ENCODE measurements at regions not wholly inside any gene's neighbourhood (a gene's known extent, or its start where the extent isn't known, plus 50 kb on each side); places are given as distances from the start of the nearest gene placed in this dataset.

DNA sequence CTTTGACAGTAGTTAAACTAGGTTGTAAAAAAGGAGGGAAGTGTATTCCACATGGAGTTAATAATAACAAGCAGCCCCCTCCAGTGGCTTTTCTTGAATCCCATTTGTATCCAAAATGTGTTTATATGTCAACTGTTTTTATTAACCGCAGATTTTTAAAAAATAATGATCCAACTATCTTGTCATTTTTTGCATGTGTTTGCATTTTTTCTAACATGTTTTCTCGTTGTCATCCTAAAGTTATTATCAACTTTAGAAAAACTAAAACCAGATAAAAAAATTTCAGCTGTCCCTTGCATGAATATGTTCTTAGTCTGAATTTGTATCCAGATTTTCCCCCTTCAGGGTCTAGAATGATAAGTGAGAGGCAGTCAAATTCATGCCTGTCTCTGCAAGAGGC is 1063.3 kb downstream of the BCL11A start:
- no peak for DNase-seq

DNA sequence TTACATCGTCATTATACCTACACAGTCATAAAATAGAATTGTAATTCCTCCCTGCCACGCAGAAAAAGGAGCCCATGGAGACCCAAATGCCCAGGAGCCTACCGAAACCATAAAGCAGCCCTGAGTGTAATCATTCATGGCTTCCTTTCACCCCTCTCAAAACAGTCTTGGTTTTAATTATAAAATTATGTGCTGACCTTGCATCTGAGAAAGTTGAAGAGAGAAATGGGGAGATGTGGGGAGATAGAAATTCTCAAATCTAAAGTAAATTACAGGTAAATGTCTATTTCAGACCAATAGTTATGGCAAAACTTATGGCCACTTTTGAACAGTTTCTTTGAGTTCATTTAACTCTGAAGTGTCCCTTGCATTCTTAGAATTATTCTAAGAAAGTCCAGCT is 1068.8 kb downstream of the BCL11A start:
- DNase-seq, result no peak

DNA sequence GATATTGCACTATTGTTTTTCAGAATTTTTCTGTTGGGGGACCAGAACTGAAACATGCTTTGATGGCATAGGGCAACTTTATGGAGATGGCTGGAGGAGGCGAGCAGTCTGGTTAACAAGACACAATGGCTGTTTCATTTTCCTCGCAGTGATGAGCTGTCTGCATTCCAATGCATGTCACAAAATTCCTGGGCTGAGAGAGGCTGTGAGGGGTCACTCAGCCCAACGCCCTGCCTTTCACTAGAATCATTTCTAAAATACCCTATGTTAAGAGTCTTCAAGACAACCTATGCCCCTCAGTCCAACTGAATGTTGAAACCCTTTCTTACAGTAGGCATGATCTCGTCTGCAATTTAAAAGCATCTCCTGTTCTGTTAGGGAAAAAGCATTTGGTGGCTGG is 1090.0 kb downstream of the BCL11A start:
- no peak for DNase-seq

DNA sequence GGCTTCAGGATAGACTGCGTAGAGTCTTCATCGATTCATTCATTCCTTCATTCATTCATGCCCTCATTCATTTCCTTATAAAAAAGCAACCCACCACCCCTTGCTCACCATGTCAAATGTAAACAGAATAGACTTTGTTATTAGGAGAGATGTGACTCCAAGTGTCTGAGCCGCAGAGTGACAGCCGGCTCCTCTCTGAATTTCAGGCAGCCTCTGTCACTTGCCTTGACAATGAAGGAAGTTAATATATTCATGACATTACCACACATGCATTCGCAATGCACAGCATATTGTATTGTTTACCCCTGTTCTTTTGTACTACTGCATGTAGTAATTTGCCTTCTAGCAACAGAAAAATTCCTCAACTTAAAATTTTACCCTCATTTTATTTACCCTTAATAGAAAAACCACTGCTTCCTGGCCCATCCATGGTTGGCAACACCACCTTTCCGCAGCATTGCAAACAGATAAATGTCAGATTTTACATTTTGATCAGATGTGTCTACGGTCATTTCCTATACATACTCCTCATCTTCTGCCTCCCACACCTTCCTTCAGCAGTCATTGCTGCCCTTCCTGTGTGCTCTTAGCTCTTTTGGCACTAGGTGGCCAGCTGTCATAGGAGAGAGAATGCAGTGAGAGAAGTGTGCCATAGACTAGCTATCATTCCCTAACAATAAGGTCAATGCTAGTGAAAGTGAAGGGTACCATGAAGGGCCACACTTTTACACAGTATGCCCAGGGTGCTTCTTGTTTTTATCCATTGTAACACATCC is 1090.8 kb downstream of the BCL11A start:
- DNase-seq, result no peak

- no peak for DNase-seq
Measured at GRCh38 chr2:59461127-59461526, 1092.3 kb downstream of the BCL11A start.

DNA sequence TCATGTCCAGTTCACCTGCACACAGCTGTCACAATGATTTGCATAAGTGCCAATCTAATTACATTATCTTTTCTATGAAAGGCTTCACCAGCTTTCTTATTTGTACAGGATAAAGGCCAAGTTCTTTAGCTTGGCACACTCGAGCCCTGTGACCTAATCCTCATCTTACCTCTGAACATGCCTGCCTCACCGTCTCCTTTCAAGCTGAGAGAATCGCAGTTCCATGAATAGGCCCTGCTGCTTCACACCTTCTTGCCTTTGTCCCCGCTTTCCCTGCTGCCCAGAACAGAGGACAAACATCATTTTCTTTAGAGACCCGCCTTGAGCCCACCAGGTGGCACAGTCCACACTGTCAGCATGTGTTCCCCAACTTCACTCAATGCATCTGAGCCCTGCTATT is 1094.7 kb downstream of the BCL11A start:
- DNase-seq, result no peak

DNA sequence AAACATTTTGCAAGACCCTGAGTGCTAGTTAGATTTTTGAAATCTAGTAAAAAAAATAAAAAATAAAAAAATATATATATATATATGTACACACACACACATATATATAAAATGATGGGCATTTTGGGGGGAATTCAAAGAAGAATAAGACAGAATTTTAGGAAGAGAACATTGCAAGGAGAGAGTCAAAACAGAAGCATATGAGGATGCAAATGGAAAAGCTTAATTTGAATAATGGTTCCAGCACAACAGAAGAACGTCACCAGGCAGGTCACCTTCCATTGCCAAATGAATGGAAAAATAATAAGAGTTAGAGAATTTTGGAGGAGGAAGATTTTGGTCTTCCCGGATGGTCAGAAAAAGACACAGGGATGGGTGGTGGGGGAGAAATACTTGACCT is 1097.2 kb downstream of the BCL11A start:
- DNase-seq, result no peak

GRCh38 chr2:59449274-59449673 is 1104.2 kb downstream of the BCL11A start:
- DNase-seq, result no peak

GRCh38 chr2:59440491-59440890 is 1113.0 kb downstream of the BCL11A start:
- DNase-seq, result no peak

- DNase-seq, result no peak
Measured at GRCh38 chr2:59435635-59436034, 1117.8 kb downstream of the BCL11A start.

GRCh38 chr2:59428940-59429339 is 1124.5 kb downstream of the BCL11A start:
- DNase-seq, result no peak

GRCh38 chr2:59427980-59428379 is 1125.5 kb downstream of the BCL11A start:
- no peak for DNase-seq

DNA sequence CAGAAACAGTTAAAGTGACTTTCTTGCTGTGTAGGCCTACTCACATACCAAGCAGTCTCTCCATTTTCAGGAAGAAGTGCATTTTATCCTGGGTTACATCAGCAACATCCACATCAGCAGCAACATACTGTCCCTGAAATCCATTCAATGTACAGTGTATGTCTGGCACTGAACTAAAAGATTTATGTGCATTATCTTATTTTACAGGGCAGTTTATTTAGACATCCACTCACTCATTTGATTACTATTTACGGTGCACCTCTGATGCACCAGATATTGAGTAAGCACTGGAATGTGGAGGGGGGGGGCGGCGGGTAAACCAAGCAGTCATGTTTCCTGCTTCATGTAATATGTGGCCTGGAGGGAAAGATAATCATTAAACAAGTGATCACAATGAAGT is 1128.2 kb downstream of the BCL11A start:
- DNase-seq, result no peak

DNA sequence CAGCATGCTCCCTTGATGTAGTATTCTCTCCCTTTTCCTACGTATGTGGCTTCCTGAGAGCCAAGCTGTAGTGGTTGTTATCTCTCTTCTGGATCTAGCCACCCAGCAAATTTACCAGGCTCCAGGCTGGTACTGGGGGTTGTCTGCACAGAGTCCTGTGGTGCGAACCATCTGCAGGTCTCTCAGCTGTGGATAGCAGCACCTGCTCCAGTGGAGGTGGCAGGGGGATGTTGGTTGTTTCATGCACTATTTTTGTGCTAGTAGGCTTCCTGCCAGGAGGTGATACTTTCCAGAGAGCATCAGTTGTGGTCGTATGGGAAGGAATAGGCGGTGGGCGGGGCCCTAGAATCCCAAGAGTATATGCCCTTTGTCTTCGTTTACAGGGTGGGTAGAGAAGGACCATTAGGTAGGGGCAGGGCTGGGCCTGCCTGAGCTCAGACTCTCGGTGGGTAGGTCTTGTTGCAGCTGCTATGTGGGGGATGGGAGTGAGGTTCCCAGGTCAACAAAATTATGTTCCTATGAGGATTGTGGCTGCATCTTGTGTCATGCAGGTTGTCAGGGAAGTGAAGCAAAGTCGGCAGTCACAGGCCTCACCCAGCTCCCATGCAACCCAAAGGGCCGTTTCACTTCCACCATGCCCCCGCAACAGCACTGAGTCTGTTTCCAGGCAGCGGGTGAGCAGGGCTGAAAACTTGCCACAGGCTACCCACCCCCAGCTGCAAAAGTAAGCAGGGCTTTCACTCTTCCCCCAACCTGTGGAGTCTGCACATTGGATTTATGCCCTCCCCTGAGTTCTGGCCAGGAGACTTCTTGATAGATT is 1139.5 kb downstream of the BCL11A start:
- DNase-seq, result no peak

GRCh38 chr2:59399126-59399525 is 1154.3 kb downstream of the BCL11A start:
- DNase-seq, result no peak

DNA sequence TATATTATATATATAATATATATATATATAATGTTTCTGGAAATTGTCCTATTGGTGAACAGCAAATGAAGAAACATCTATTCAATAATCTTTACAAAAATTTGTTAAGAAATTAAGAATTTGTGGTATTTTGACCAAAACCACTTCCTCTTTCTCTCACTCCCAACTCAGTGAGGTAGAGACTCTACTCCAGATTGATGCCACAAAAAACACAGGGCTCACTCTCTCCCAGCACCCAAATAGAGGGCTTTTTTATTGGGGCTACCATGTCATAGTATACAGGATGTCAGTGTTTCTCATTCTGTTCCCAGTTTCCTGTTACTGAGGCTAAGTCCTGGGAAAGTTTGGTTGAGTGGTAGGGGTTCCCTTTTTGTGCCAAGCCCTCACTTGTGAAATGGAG is 1155.4 kb downstream of the BCL11A start:
- no peak for DNase-seq

DNA sequence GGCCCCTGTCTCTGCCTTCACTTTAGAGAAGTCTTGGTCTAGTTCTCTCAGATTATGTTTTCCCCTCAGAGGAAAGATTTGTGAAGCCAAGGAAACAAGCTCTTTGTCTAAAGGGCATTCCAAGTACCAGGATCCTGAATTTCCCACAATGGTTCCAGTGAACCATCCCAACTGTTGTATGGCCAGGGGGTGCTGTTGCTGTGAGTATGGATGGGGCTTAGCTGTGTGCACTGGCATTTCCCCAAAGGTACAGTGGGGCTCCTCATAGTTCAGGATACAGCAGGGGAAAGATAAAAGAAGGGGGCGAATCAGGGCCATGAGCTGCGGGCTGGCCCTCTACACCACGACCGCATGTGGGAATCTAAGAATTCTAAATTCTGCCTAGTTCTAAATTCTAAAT is 1154.0 kb upstream of the FANCL start:
- no peak for DNase-seq

- DNase-seq, result no peak
Measured at GRCh38 chr2:59391896-59392295, 1150.8 kb upstream of the FANCL start.

DNA sequence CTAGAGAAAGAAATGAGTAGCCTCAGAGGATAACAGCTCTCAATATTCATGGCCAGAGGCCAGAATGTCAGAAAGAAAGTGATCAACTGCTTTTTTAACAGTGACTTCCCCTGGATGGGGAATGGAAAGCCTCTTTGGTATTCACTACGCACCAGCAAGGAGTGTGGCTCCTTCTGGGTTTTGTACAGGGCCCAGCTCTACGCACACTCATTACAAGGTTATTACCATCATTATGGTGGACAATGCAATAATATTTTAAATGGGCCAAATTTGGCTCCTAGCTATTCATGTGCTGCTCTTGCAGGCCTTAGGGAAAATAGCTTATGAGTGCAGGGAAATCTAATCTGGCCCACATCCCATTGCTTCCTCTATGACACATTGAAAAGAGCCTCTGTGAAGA is 1149.5 kb upstream of the FANCL start:
- no peak for DNase-seq

DNA sequence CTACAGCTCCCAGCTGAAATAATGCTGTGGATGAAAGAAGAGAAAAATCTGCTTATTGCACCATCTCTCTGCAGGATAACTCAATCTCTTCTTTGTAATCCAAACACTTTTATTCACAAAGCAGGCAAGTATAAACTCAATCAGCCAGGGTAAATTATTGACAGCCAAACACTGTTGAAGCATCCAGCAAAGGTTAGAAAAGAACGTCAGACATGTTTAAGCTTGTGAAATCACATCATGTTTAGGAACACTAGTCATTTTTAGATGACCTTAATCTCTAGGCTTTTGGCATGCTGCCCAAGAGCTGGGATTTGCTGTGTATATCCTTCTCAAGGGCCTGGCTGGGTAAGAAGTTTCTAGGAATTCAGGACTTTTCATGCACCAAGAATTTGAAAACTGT is 1148.1 kb upstream of the FANCL start:
- no peak for DNase-seq

- DNase-seq, result no peak
Measured at GRCh38 chr2:59385971-59386370, 1144.8 kb upstream of the FANCL start.

GRCh38 chr2:59383473-59383872 is 1142.3 kb upstream of the FANCL start:
- no peak for DNase-seq

- no peak for DNase-seq
Measured at GRCh38 chr2:59378127-59378526, 1137.0 kb upstream of the FANCL start.

DNA sequence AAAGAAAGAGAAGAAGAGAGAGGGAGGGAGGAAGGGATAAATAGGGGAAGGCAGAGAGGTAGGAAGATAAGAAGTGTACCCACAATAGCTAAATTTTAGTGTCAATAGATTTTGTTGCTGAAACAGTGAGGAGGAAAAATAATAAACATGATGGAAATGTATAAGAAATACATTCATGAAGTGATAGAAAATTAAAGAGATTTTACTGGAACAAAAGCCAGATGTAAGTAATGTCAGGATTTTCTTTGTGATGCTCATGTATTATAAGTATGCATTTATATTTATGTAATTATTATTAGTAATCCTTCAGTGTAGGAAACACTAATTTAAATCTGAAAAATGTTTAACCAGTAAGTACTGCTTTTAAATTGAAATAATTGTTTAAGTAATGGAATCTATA is 1125.2 kb upstream of the FANCL start:
- no peak for DNase-seq

GRCh38 chr2:59354498-59354897 is 1113.4 kb upstream of the FANCL start:
- DNase-seq, result no peak
